HG03442 (cell line): ENCODE measurements at regions not wholly inside any gene's neighbourhood (a gene's known extent, or its start where the extent isn't known, plus 50 kb on each side); places are given as distances from the start of the nearest gene placed in this dataset.
"Not testable (repeated sequence)": the region's sequence is repeated elsewhere in the genome, so short reads cannot be mapped to it uniquely, and the experiment has no call there.

Source experiments
- ATAC-seq: cut with Tn5 transposase; IDR thresholded peaks from one replicate; pipeline ENCODE4 v1.9.1; 2021; ENCODE audit warnings: mild to moderate bottlenecking, moderate library complexity; ENCODE audit not compliant: unreplicated experiment

- not testable (repeated sequence) for ATAC-seq
Observed at GRCh38 chr22:19660583-19660982, 53.7 kb upstream of the SEPTIN5 start.

- no peak for ATAC-seq
Observed at GRCh38 chr22:19661156-19661555, 53.1 kb upstream of the SEPTIN5 start.

- not testable (repeated sequence) for ATAC-seq
Observed at GRCh38 chr22:19662049-19662684, 52.1 kb upstream of the SEPTIN5 start.

GRCh38 chr22:19663286-19663815 is 51.0 kb upstream of the SEPTIN5 start:
- ATAC-seq: no peak

- ATAC-seq: no peak
Observed at GRCh38 chr22:19663821-19664355, 50.4 kb upstream of the SEPTIN5 start.

- ATAC-seq: no peak
Observed at GRCh38 chr22:19664406-19664805, 49.9 kb upstream of the SEPTIN5 start.
